H9 (cell line): ENCODE measurements at regions not wholly inside any gene's neighbourhood (a gene's known extent, or its start where the extent isn't known, plus 50 kb on each side); places are given as distances from the start of the nearest gene placed in this dataset.

Experiments used
- DNase-seq: peaks from one replicate; pipeline ENCODE4 v3.0.0-alpha.2; 2017
- H2AFZ ChIP-seq: one replicate; pipeline ENCODE4 v1.6.1; 2013; ENCODE audit warnings: mild to moderate bottlenecking, low read length, control low read depth, moderate library complexity
- H2AK5ac ChIP-seq: 2 replicates; pipeline ENCODE4 v1.6.1; 2013; ENCODE audit warnings: low read length, control low read depth, mixed read lengths; ENCODE audit not compliant: insufficient read length
- H2BK120ac ChIP-seq: one replicate; pipeline ENCODE4 v1.6.1; 2013; ENCODE audit warnings: low read depth, mild to moderate bottlenecking, low read length, control low read depth, inconsistent platforms; ENCODE audit not compliant: poor library complexity, severe bottlenecking
- H2BK12ac ChIP-seq: 2 replicates; pipeline ENCODE4 v1.6.1; 2013; ENCODE audit warnings: low read length, control low read depth, mixed read lengths, low read depth; ENCODE audit not compliant: insufficient read length
- H2BK15ac ChIP-seq: 2 replicates; pipeline ENCODE4 v1.6.1; 2013; ENCODE audit warnings: low read depth, low read length, control low read depth
- H2BK20ac ChIP-seq: one replicate; pipeline ENCODE4 v1.6.1; 2013; ENCODE audit warnings: low read depth, mild to moderate bottlenecking, low read length, control low read depth, inconsistent platforms; ENCODE audit not compliant: poor library complexity, severe bottlenecking
- H2BK5ac ChIP-seq: 2 replicates; pipeline ENCODE4 v1.6.1; 2013; ENCODE audit warnings: low read length, control low read depth, mixed read lengths; ENCODE audit not compliant: insufficient read length
- H3K14ac ChIP-seq: 2 replicates; pipeline ENCODE4 v1.6.1; 2013; ENCODE audit warnings: low read length, control low read depth; ENCODE audit not compliant: insufficient read depth
- H3K18ac ChIP-seq: 2 replicates; pipeline ENCODE4 v1.6.1; 2013; ENCODE audit warnings: low read depth, mild to moderate bottlenecking, mixed read lengths, low read length, control low read depth; ENCODE audit not compliant: insufficient read length
- H3K23ac ChIP-seq: 2 replicates; pipeline ENCODE4 v1.6.1; 2013; ENCODE audit warnings: low read length, control low read depth, mixed read lengths, low read depth; ENCODE audit not compliant: insufficient read length
- H3K23me2 ChIP-seq: 2 replicates; pipeline ENCODE4 v1.6.1; 2013; ENCODE audit warnings: low read depth, mild to moderate bottlenecking, mixed read lengths, low read length, control low read depth; ENCODE audit not compliant: insufficient read length, poor library complexity, severe bottlenecking
- H3K27ac ChIP-seq: 2 replicates; pipeline ENCODE4 v1.5.1; 2013; ENCODE audit warnings: low read length, control low read depth, mixed read lengths, low read depth; ENCODE audit not compliant: insufficient read length
- H3K27me3 ChIP-seq: 2 replicates; pipeline ENCODE4 v1.6.1; 2013; ENCODE audit warnings: low read length, control low read depth, inconsistent platforms; ENCODE audit not compliant: insufficient read depth
- H3K4ac ChIP-seq: 2 replicates; pipeline ENCODE4 v1.6.1; 2013; ENCODE audit warnings: low read depth, mild to moderate bottlenecking, control low read depth, inconsistent platforms, low read length, moderate library complexity
- H3K4me1 ChIP-seq: 2 replicates; pipeline ENCODE4 v1.6.1; 2013; ENCODE audit warnings: low read length, control low read depth, inconsistent platforms; ENCODE audit not compliant: insufficient read depth
- H3K4me2 ChIP-seq: 2 replicates; pipeline ENCODE4 v1.6.1; 2013; ENCODE audit warnings: low read length, control low read depth, mixed read lengths; ENCODE audit not compliant: insufficient read length, insufficient read depth
- H3K56ac ChIP-seq: 2 replicates; pipeline ENCODE4 v1.6.1; 2013; ENCODE audit warnings: low read depth, mild to moderate bottlenecking, mixed read lengths, low read length, control low read depth; ENCODE audit not compliant: insufficient read length
- H3K79me1 ChIP-seq: 2 replicates; pipeline ENCODE4 v1.6.1; 2013; ENCODE audit warnings: low read depth, mild to moderate bottlenecking, moderate library complexity, low read length, control low read depth, inconsistent platforms; ENCODE audit not compliant: insufficient read depth, poor library complexity, severe bottlenecking
- H3K79me2 ChIP-seq: 2 replicates; pipeline ENCODE4 v1.6.1; 2013; ENCODE audit warnings: low read length, control low read depth, inconsistent platforms; ENCODE audit not compliant: insufficient read depth
- H3K9ac ChIP-seq: 2 replicates; pipeline ENCODE4 v1.6.1; 2013; ENCODE audit warnings: low read length, control low read depth, mixed read lengths; ENCODE audit not compliant: insufficient read length; ENCODE audit errors: extremely low read depth
- H3K9me3 ChIP-seq: one replicate; pipeline ENCODE4 v1.6.1; 2013; ENCODE audit warnings: low read depth, low read length, inconsistent platforms; ENCODE audit not compliant: control insufficient read depth
- H3T11ph ChIP-seq: one replicate; pipeline ENCODE4 v1.6.1; 2013; ENCODE audit warnings: mild to moderate bottlenecking, low read length, control low read depth, inconsistent platforms
- H4K20me1 ChIP-seq: one replicate; pipeline ENCODE4 v1.6.1; 2013; ENCODE audit not compliant: control insufficient read depth, insufficient read length, insufficient read depth
- H4K5ac ChIP-seq: 2 replicates; pipeline ENCODE4 v1.6.1; 2013; ENCODE audit warnings: low read depth, mild to moderate bottlenecking, mixed read lengths, low read length, control low read depth; ENCODE audit not compliant: insufficient read length
- H4K8ac ChIP-seq: replicated peaks from 2 replicates; pipeline ENCODE4 v1.6.1; 2013; ENCODE audit warnings: low read length, control low read depth, mixed read lengths, low read depth; ENCODE audit not compliant: insufficient read length
- H4K91ac ChIP-seq: 2 replicates; pipeline ENCODE4 v1.6.1; 2013; ENCODE audit warnings: low read depth, mild to moderate bottlenecking, moderate library complexity, mixed read lengths, low read length, control low read depth; ENCODE audit not compliant: insufficient read length
- H3K27ac Mint-ChIP-seq, 3 experiments: 2 replicates in 2 of 3; 3 replicates in 1 of 3; pipeline ENCODE4 v1.8.0; 2020 to 2021; ENCODE audit warnings: mixed read lengths in 3 of 3, mild to moderate bottlenecking in 1 of 3, moderate library complexity in 1 of 3
- H3K27me3 Mint-ChIP-seq: 2 replicates; pipeline ENCODE4 v1.8.0; 2021; ENCODE audit warnings: low read depth, mild to moderate bottlenecking, moderate library complexity, mixed read lengths
- H3K36me3 Mint-ChIP-seq, 3 experiments: 2 replicates in 2 of 3; 3 replicates in 1 of 3; pipeline ENCODE4 v1.8.0; 2020 to 2021; ENCODE audit warnings: low read depth in 3 of 3, mixed read lengths in 3 of 3; ENCODE audit not compliant: insufficient read depth in 1 of 3
- H3K4me1 Mint-ChIP-seq, 2 experiments: 2 replicates each; pipeline ENCODE4 v1.8.0; 2020; ENCODE audit warnings: mixed read lengths in 2 of 2
- H3K4me3 Mint-ChIP-seq, 2 experiments: 2 replicates in 1 of 2; 3 replicates in 1 of 2; pipeline ENCODE4 v1.8.0; 2020 to 2021; ENCODE audit warnings: mild to moderate bottlenecking in 2 of 2, mixed read lengths in 2 of 2, moderate library complexity in 1 of 2
- H3K9me3 Mint-ChIP-seq, 2 experiments: 2 replicates in 1 of 2; 3 replicates in 1 of 2; pipeline ENCODE4 v1.8.0; 2020; ENCODE audit warnings: mild to moderate bottlenecking in 2 of 2, mixed read lengths in 2 of 2, moderate library complexity in 1 of 2
- CTCF ChIP-seq: fragments of 200-600 bp; sonication (generic); conservative IDR thresholded peaks from 3 replicates; pipeline ENCODE4 v1.8.0; 2021; ENCODE audit warnings: antibody characterized with exemption, mild to moderate bottlenecking
- WGBS: extraction: QIAGEN DNeasy Blood & Tissue Kit; methylation state at CpG from one replicate; pipeline ENCODE4 v1.1.7; 2013; ENCODE audit warnings: missing lambda C conversion rate, low lambda C conversion rate, mixed read lengths; ENCODE audit not compliant: insufficient read length; ENCODE audit errors: extremely low coverage; 5-methylcytosine and 5-hydroxymethylcytosine counted together

- Histone ChIP-seq H3K9me3 (no peaks in the 10 kb centered on the region), H2BK20ac (no peak overlapping the region), H2AFZ (no peak overlapping the region), H3K4me1 (no peaks in the 10 kb centered on the region; the same call in 1 of the 2 replicates), H2BK5ac (no peak overlapping the region), H4K5ac (no peak overlapping the region), H3K56ac (no peak overlapping the region), H4K91ac (no peak overlapping the region), H3K23ac (no peak overlapping the region), H3K4ac (no peak overlapping the region), H4K20me1 (no peaks in the 10 kb centered on the region), H2BK120ac (no peak overlapping the region), H3K79me2 (no peaks in the 10 kb centered on the region), H3K18ac (no peak overlapping the region), H3K27me3 (no peaks in the 10 kb centered on the region), H3T11ph (no peak overlapping the region), H3K9ac (no peak overlapping the region), H2BK12ac (no peak overlapping the region), H3K79me1 (no peaks in the 10 kb centered on the region), H2AK5ac (no peak overlapping the region), H3K4me2 (no peak overlapping the region), H4K8ac (no peak overlapping the region), H3K23me2 (no peaks in the 10 kb centered on the region), H2BK15ac (no peak overlapping the region), H3K14ac (no peak overlapping the region), H3K27ac (no peak overlapping the region)
- Mint-ChIP-seq H3K27ac (no peak overlapping the region), H3K27me3 (no peaks in the 10 kb centered on the region), H3K36me3 (no peaks in the 10 kb centered on the region; a peak in 2 of 7 replicates), H3K4me3 (no peak overlapping the region), H3K4me1 (peaks cover 3 to 6% of the 10 kb centered on the region in 2 experiments; a peak in 2 of 4 replicates), H3K9me3 (peaks cover 0 to 5% of the 10 kb centered on the region in 2 experiments; a peak in 1 of 5 replicates)
- WGBS, result no CpG with 5 or more reads among the region's 1 CpG
- DNase-seq, result no peak
- TF ChIP-seq CTCF, result no peak
Measured at GRCh38 chr12:58263816-58264215, 322.4 kb downstream of the ATP23 start.
